Neural progenitor cell (in vitro differentiated cells): ENCODE measurements at regions not wholly inside any gene's neighbourhood (a gene's known extent, or its start where the extent isn't known, plus 50 kb on each side); places are given as distances from the start of the nearest gene placed in this dataset.

Experiments
- CTCF ChIP-seq: fragments of 200-600 bp; sonication (generic); IDR thresholded peaks from 2 replicates; pipeline ENCODE4 v1.5.1; 2017; ENCODE audit warnings: antibody characterized with exemption, mild to moderate bottlenecking
- EZH2phosphoT487 ChIP-seq: fragments of 200-600 bp; sonication (generic); IDR thresholded peaks from 2 replicates; pipeline ENCODE4 v1.6.1; 2017; ENCODE audit warnings: antibody characterized with exemption

GRCh38 chr6:164286011-164286410 lies 871.5 kb downstream of the QKI start:
- TF ChIP-seq CTCF (no peak), EZH2phosphoT487 (no peak)
